ENCODE measurements at regions not wholly inside any gene's neighbourhood (a gene's known extent, or its start where the extent isn't known, plus 50 kb on each side); places are given as distances from the start of the nearest gene placed in this dataset.

- POLR2A ChIA-PET = interaction anchor here (1.0 kb wide), 1 partner anchor 11 kb away, joined by 3 read pairs; no protein-coding TSS in a partner anchor
- no peaks in the 10 kb centered on the region for H3K9me3 ChIP-seq (ENCODE audit: control insufficient read depth in 1 of 2, insufficient read depth in 1 of 2, low read depth in 1 of 2, low read length in 2 of 2)
Observed at GRCh38 chr4:53959343-53960120, 104.9 kb downstream of the CHIC2 start.

More at GRCh38 chr4:53959343-53960120, 104.9 kb downstream of the CHIC2 start:
- Histone ChIP-seq H2AFZ (ENCODE audit: low read depth, low read length, poor library complexity, severe bottlenecking) (no peak overlapping the region), H3K9ac (ENCODE audit: low read length) (no peak overlapping the region), H3K36me3 (ENCODE audit: control insufficient read depth in 1 of 2, insufficient read depth in 2 of 2, low read length in 2 of 2) (no peaks in the 10 kb centered on the region), H3K27me3 (ENCODE audit: insufficient read depth, low read length) (no peaks in the 10 kb centered on the region), H3K9me2 (ENCODE audit: insufficient read depth) (no peaks in the 10 kb centered on the region), H3K4me2 (ENCODE audit: low read length) (no peak overlapping the region), H4K20me1 (ENCODE audit: insufficient read depth) (no peaks in the 10 kb centered on the region), H3K4me1 (ENCODE audit: control insufficient read depth in 1 of 2, insufficient read depth in 2 of 2, low read length in 2 of 2) (peaks cover 0 to 3% of the 10 kb centered on the region in 2 experiments; a peak in 1 of 4 replicates), H3K27ac (ENCODE audit: low read depth, low read length) (no peak overlapping the region), H3K79me2 (ENCODE audit: insufficient read depth, low read length) (no peaks in the 10 kb centered on the region), H3K4me3 (replicated peaks in 1 of 2; ENCODE audit: low read depth in 1 of 2, low read length in 2 of 2) (no peak overlapping the region)
- RAD21 ChIA-PET (ENCODE audit: low non-redundant PET in 1 of 2, low total read pairs in 2 of 2, uncharacterized antibody in 2 of 2, unreplicated experiment in 2 of 2) = no interaction called here
- CTCF ChIA-PET = no interaction called here
- DNase-seq (ENCODE audit: low read depth, low spot score) (no peak), ATAC-seq (no peak)
- BruUV-seq (replicated peaks) = no TSS peak
- intact Hi-C loops (cut with micrococcal nuclease) = no loop called here
- TF ChIP-seq SIN3A (IDR thresholded peaks at IDR 0.05; ENCODE audit: low read depth) (no peak), POLR2A (IDR thresholded peaks at IDR 0.05; ENCODE audit: borderline replicate concordance, extremely low read depth, insufficient read depth, insufficient read length) (no peak), SRF (IDR thresholded peaks at IDR 0.05; ENCODE audit: low read depth) (no peak), POLR2AphosphoS5 (IDR thresholded peaks at IDR 0.05; ENCODE audit: low read depth, low read length) (no peak), CEBPB (IDR thresholded peaks at IDR 0.05; ENCODE audit: low read depth) (no peak), SP1 (IDR thresholded peaks at IDR 0.05; ENCODE audit: low read depth) (no peak), CTCF (IDR thresholded peaks at IDR 0.05 in 2 of 3, conservative IDR thresholded peaks at IDR 0.05 in 1 of 3; ENCODE audit: borderline replicate concordance in 1 of 3, insufficient read depth in 1 of 3, low read depth in 2 of 3, low read length in 2 of 3) (no peak), ELF1 (IDR thresholded peaks at IDR 0.05; ENCODE audit: borderline replicate concordance, low read depth) (no peak), RAD21 (IDR thresholded peaks at IDR 0.05; ENCODE audit: low read depth) (no peak), JUND (IDR thresholded peaks at IDR 0.05) (no peak), MAX (IDR thresholded peaks at IDR 0.05) (no peak), EGR1 (IDR thresholded peaks at IDR 0.05; ENCODE audit: low read depth) (no peak), YY1 (IDR thresholded peaks at IDR 0.05; ENCODE audit: extremely low read depth, insufficient replicate concordance, low read depth, low read length) (no peak), ZFX (IDR thresholded peaks at IDR 0.05) (no peak)

Data from HCT116 (cell line).